OCI-LY3 (cell line): ENCODE measurements at regions not wholly inside any gene's neighbourhood (a gene's known extent, or its start where the extent isn't known, plus 50 kb on each side); places are given as distances from the start of the nearest gene placed in this dataset.

Experiments used
- CTCF ChIP-seq: fragments of 200-600, 300-600 bp; sonication (generic); IDR thresholded peaks from 2 replicates; pipeline ENCODE4 v1.5.1; 2014; ENCODE audit warnings: antibody characterized with exemption, low read length, low read depth
- EZH2phosphoT487 ChIP-seq: fragments of 200-600 bp; shearing (Covaris generic); IDR thresholded peaks from 2 replicates; pipeline ENCODE4 v1.6.1; 2018; ENCODE audit warnings: antibody characterized with exemption, mixed run types, low read depth

- TF ChIP-seq CTCF (peak; percentile 99), EZH2phosphoT487 (no peak)
Observed at GRCh38 chr15:94119923-94120775, 111.2 kb upstream of the MCTP2 start.
